Activated CD4-positive, alpha-beta memory T cell treated with anti-CD3 and anti-CD28 coated beads for 36 hours (primary cell): ENCODE measurements at regions not wholly inside any gene's neighbourhood (a gene's known extent, or its start where the extent isn't known, plus 50 kb on each side); places are given as distances from the start of the nearest gene placed in this dataset.
"Not testable (repeated sequence)": the region's sequence is repeated elsewhere in the genome, so short reads cannot be mapped to it uniquely, and the experiment has no call there.

Experiments
- CTCF ChIA-PET: fragments of 350-600 bp; sonication (Branson Sonifier 250); formaldehyde crosslinking; loops from one replicate; lab custom pipeline; 2021; ENCODE audit warnings: antibody characterized with exemption, inconsistent platforms; lab: Charles Lee
- POLR2A ChIA-PET: fragments of 350-600 bp; sonication (Branson Sonifier 250); formaldehyde crosslinking; loops from one replicate; lab custom pipeline; 2021; ENCODE audit warnings: antibody characterized with exemption; lab: Charles Lee
- DNase-seq: peaks from one replicate; pipeline ENCODE4 v3.0.0-alpha.2; 2020
- H3K27ac Mint-ChIP-seq: one replicate; pipeline ENCODE4 v1.8.0; 2021; ENCODE audit warnings: mixed read lengths
- H3K27me3 Mint-ChIP-seq: one replicate; pipeline ENCODE4 v1.8.0; 2021; ENCODE audit warnings: mixed read lengths
- H3K36me3 Mint-ChIP-seq: one replicate; pipeline ENCODE4 v1.8.0; 2021; ENCODE audit warnings: mixed read lengths
- H3K4me1 Mint-ChIP-seq: one replicate; pipeline ENCODE4 v1.8.0; 2021; ENCODE audit warnings: low read depth, mixed read lengths
- H3K4me3 Mint-ChIP-seq: one replicate; pipeline ENCODE4 v1.8.0; 2021; ENCODE audit warnings: mild to moderate bottlenecking, mixed read lengths
- H3K9me3 Mint-ChIP-seq: one replicate; pipeline ENCODE4 v1.8.0; 2021; ENCODE audit warnings: mixed read lengths
- intact Hi-C: fragments of 100-400 bp; cut with micrococcal nuclease; formaldehyde crosslinking; loops from one replicate; pipeline ENCODE4 v1.15.1; 2023

DNA sequence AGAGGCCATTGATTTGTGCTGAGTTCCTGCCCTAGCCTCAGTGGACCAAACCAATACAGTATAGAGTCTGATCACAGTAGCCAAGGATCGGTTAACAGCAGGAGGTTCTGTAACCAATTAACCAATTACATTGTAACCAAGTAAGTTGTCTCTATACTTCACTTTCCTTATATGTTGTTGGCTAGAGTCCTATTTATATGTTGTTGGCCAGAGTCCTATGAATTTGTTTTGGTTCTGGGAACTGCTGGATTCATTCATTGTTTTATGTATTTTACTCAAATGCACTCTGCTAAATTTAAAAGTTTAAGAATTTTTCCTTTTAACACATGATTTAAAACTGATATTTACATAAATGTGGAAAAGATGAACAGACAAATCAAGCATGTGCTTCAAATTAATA, 597.4 kb upstream of the HS3ST5 start:
- ChIA-PET CTCF (no interaction called here), POLR2A (no interaction called here)
- Mint-ChIP-seq H3K9me3 (peaks cover 6% of the 10 kb centered on the region), H3K4me3 (no peak overlapping the region), H3K27me3 (no peaks in the 10 kb centered on the region), H3K27ac (no peak overlapping the region), H3K36me3 (no peaks in the 10 kb centered on the region), H3K4me1 (no peaks in the 10 kb centered on the region)
- no peak for DNase-seq
- intact Hi-C loops: no loop called here

DNA sequence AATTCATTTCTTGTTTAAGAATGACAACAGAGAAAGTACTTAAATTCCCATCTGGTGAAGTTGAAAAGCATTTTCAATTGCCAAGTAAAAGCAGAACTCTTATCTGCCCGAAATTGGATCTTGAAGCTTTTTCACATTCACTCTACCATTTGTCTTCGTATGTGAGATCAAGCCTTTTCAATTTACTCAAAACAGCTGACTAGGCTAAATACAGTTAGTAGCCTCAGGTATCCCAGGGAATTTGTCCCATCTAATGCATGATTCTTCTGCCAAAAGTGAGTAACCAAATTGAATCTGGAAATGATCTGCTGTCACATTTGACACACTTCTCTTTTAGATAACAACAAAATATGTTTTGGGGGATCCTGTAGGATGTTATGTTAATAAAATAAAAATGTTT, 596.8 kb upstream of the HS3ST5 start:
- H3K4me1 Mint-ChIP-seq: no peaks in the 10 kb centered on the region
- CTCF ChIA-PET: no interaction called here

DNA sequence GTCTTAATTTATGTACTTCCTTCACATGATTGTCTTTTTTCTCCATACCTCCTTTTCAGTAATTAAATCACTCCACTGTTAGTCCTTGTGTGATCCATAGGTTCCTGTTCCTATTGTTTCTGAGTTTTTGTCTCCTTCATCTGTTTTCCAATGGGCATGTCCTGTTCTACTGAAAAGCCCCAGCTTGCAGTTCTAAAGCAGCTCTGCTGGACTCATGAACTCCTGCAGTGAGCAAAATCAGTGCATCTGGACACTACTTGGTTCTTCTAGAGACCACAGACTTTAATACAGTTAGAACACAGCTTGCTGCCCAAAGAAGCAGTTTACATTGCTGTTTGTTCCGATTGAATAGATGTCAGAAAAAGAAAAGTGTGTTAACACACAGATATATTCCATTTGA, 593.3 kb upstream of the HS3ST5 start:
- no peak overlapping the region for H3K4me3 Mint-ChIP-seq
- H3K27ac Mint-ChIP-seq: no peak overlapping the region
- H3K36me3 Mint-ChIP-seq: no peaks in the 10 kb centered on the region
- H3K9me3 Mint-ChIP-seq: peaks cover 2% of the 10 kb centered on the region
- intact Hi-C loops: no loop called here
- DNase-seq: no peak
- CTCF ChIA-PET: no interaction called here
- H3K4me1 Mint-ChIP-seq: no peaks in the 10 kb centered on the region
- POLR2A ChIA-PET: no interaction called here
- H3K27me3 Mint-ChIP-seq: no peaks in the 10 kb centered on the region

More for the DNA sequence above, 596.8 kb upstream of the HS3ST5 start:
- intact Hi-C loops: no loop called here
- H3K27ac Mint-ChIP-seq: no peak overlapping the region
- DNase-seq: no peak
- H3K9me3 Mint-ChIP-seq: peaks cover 2% of the 10 kb centered on the region
- H3K36me3 Mint-ChIP-seq: no peaks in the 10 kb centered on the region
- POLR2A ChIA-PET: no interaction called here
- no peaks in the 10 kb centered on the region for H3K27me3 Mint-ChIP-seq
- no peak overlapping the region for H3K4me3 Mint-ChIP-seq

DNA sequence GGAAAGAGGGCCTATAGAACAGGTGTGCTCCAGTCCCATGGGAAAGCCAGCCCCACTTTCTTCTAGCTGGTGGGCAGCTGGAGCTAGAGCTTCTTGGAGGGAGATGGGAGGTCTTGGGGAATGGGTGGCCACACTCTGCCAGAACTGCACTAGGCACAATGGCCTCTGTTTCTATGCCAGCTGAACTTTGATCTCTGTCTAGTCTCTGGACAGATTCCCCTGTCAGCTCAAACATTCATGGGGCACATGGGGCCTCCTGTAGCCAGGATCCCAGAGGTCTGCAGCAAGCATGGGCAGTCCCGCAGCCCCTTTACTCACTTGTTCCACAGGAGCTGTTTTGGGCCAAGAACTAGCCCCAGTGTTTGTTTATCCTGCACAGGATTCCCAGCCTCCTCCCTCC, 591.3 kb upstream of the HS3ST5 start:
- Mint-ChIP-seq H3K36me3 (no peaks in the 10 kb centered on the region), H3K27me3 (no peaks in the 10 kb centered on the region), H3K4me3 (no peak overlapping the region), H3K27ac (no peak overlapping the region), H3K4me1 (no peaks in the 10 kb centered on the region), H3K9me3 (peaks cover 11% of the 10 kb centered on the region)
- intact Hi-C loops: no loop called here
- ChIA-PET CTCF (no interaction called here), POLR2A (no interaction called here)
- DNase-seq: no peak

DNA sequence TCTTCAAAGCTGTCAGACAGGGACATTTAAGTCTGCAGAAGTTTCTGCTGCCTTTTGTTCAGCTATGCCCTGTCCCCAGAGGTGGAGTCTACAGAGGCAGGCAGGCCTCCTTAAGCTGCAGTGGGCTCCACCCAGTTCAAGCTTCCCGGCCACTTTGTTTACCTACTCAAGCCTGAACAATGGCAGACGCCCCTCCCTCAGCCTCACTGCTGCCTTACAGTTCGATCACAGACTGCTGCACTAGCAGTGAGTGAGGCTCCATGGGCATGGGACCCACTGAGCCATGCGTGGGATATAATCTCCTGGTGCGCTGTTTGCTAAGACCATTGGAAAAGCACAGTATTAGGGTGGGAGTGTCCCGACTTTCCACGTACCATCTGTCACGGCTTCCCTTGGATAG, 585.9 kb upstream of the HS3ST5 start:
- peaks cover 23% of the 10 kb centered on the region for H3K9me3 Mint-ChIP-seq
- CTCF ChIA-PET, H3K27me3 Mint-ChIP-seq, H3K27ac Mint-ChIP-seq, DNase-seq, H3K4me1 Mint-ChIP-seq, H3K4me3 Mint-ChIP-seq, POLR2A ChIA-PET, intact Hi-C loops, H3K36me3 Mint-ChIP-seq: not testable (repeated sequence)

DNA sequence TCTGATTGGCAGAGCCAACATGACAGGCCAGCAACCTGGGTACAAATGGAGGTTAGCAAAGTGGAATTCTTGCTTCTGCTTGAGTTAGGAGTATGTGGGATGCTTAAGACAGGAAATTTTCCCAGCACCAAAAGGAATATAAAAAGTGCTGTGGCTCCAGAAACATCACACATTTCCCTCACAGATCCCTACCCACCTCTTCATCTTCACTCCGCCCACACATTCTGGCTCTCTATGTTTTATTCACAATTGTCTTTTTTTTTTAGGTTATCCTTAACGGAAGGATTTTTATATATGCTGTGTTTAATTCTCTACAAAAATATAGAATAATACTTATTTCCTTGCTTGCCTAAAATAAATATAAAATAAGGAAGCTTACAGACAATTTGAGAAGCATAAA, 563.3 kb upstream of the HS3ST5 start:
- Mint-ChIP-seq H3K4me1 (no peaks in the 10 kb centered on the region), H3K36me3 (no peaks in the 10 kb centered on the region), H3K27me3 (no peaks in the 10 kb centered on the region), H3K9me3 (peaks cover 20% of the 10 kb centered on the region), H3K4me3 (no peak overlapping the region), H3K27ac (no peak overlapping the region)
- ChIA-PET POLR2A (no interaction called here), CTCF (no interaction called here)
- intact Hi-C loops: no loop called here
- DNase-seq: no peak

GRCh38 chr6:114897536-114897935, 554.7 kb upstream of the HS3ST5 start:
- intact Hi-C loops: no loop called here
- DNase-seq: no peak
- Mint-ChIP-seq H3K9me3 (peaks cover 21% of the 10 kb centered on the region), H3K4me3 (no peak overlapping the region), H3K36me3 (no peaks in the 10 kb centered on the region), H3K27me3 (no peaks in the 10 kb centered on the region), H3K27ac (no peak overlapping the region), H3K4me1 (no peaks in the 10 kb centered on the region)
- POLR2A ChIA-PET: no interaction called here
- CTCF ChIA-PET: no interaction called here

- no peak overlapping the region for H3K27ac Mint-ChIP-seq
- H3K4me1 Mint-ChIP-seq: no peaks in the 10 kb centered on the region
- H3K9me3 Mint-ChIP-seq: no peaks in the 10 kb centered on the region
- no peaks in the 10 kb centered on the region for H3K27me3 Mint-ChIP-seq
- H3K36me3 Mint-ChIP-seq: no peaks in the 10 kb centered on the region
- ChIA-PET CTCF (no interaction called here), POLR2A (no interaction called here)
- H3K4me3 Mint-ChIP-seq: no peak overlapping the region
- intact Hi-C loops: no loop called here
- DNase-seq: no peak
Observed at GRCh38 chr6:114892211-114892610, 549.4 kb upstream of the HS3ST5 start.

- H3K9me3 Mint-ChIP-seq: no peaks in the 10 kb centered on the region
- no peak overlapping the region for H3K4me3 Mint-ChIP-seq
- POLR2A ChIA-PET: no interaction called here
- H3K27me3 Mint-ChIP-seq: no peaks in the 10 kb centered on the region
- intact Hi-C loops: no loop called here
- H3K27ac Mint-ChIP-seq: no peak overlapping the region
- no peaks in the 10 kb centered on the region for H3K36me3 Mint-ChIP-seq
- H3K4me1 Mint-ChIP-seq: no peaks in the 10 kb centered on the region
- DNase-seq: no peak
- CTCF ChIA-PET: no interaction called here
Observed at GRCh38 chr6:114888241-114888640, 545.4 kb upstream of the HS3ST5 start.

- no peaks in the 10 kb centered on the region for H3K9me3 Mint-ChIP-seq
- no peaks in the 10 kb centered on the region for H3K4me1 Mint-ChIP-seq
- DNase-seq: no peak
- no peak overlapping the region for H3K27ac Mint-ChIP-seq
- ChIA-PET POLR2A (no interaction called here), CTCF (no interaction called here)
- intact Hi-C loops: no loop called here
- H3K27me3 Mint-ChIP-seq: no peaks in the 10 kb centered on the region
- no peaks in the 10 kb centered on the region for H3K36me3 Mint-ChIP-seq
- H3K4me3 Mint-ChIP-seq: no peak overlapping the region
Observed at GRCh38 chr6:114886670-114887436, 544.0 kb upstream of the HS3ST5 start.

DNA sequence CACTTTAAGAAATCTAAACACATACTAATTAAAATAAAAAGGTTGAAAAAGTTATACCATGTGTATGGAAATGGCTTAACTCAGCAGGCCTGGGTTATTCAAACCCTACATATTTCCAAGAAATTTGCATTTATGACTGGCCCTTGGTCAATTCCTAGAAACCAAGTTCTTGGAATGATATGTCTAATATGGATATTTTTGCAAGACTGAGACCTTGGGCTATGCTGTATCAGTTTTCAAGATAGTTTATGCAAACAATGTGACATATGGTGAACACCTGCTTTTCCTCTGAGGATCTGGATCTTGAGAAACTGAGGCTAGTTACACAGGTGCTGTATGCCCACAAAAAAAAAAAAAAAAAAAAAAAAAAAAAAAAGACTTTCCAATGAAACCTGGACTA, 536.9 kb upstream of the HS3ST5 start:
- intact Hi-C loops: no loop called here
- Mint-ChIP-seq H3K9me3 (no peaks in the 10 kb centered on the region), H3K36me3 (no peaks in the 10 kb centered on the region), H3K4me3 (no peak overlapping the region), H3K27ac (no peak overlapping the region), H3K27me3 (no peaks in the 10 kb centered on the region), H3K4me1 (no peaks in the 10 kb centered on the region)
- CTCF ChIA-PET: no interaction called here
- POLR2A ChIA-PET: no interaction called here
- no peak for DNase-seq

DNA sequence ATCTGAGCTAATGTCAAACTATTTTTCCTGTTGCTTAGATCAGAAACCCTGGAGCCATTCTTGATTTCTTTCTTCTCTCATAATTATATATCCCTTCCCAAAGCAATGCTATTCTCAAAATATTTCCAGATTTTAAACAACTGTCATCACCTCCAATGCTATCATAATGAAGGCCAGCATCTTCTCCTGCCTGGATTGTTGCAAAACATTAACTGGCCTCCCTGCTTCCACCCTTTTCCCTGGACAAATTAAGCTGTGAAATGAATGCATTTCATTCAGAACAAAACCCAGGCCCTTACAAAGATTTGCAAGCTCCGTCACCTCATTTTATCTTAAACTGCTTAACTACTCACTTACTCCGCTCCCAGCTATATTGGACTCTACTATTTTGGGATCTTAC, 535.3 kb upstream of the HS3ST5 start:
- Mint-ChIP-seq H3K27me3 (no peaks in the 10 kb centered on the region), H3K4me1 (no peaks in the 10 kb centered on the region), H3K27ac (no peak overlapping the region), H3K36me3 (no peaks in the 10 kb centered on the region), H3K9me3 (no peaks in the 10 kb centered on the region), H3K4me3 (no peak overlapping the region)
- intact Hi-C loops: no loop called here
- ChIA-PET CTCF (no interaction called here), POLR2A (no interaction called here)
- no peak for DNase-seq

DNA sequence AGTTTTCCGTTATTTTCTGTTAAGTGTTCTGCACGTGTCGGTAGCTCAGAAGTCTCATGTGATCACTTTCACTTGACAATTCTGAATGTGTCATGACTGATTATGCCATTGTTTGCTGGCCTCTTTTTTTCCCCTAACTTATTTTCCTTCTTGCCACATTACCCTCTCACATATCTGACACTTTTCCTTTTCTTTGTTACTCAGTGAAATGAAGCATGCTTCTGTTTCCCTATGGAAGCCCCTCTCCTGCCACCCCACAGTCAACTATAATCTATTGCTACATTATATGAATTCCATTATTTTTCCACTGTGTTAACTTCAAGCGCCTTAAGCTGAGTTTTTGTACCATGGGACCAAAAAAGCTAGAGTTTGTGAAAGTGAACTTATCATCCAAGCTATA, 531.6 kb upstream of the HS3ST5 start:
- Mint-ChIP-seq H3K27ac (no peak overlapping the region), H3K4me3 (no peak overlapping the region), H3K36me3 (no peaks in the 10 kb centered on the region), H3K9me3 (no peaks in the 10 kb centered on the region), H3K4me1 (no peaks in the 10 kb centered on the region), H3K27me3 (no peaks in the 10 kb centered on the region)
- CTCF ChIA-PET: no interaction called here
- DNase-seq: no peak
- intact Hi-C loops: no loop called here
- POLR2A ChIA-PET: no interaction called here
